Activated CD8-positive, alpha-beta memory T cell treated with anti-CD3 and anti-CD28 coated beads, Interleukin-2, amount 50 U/mL, for 1 hour (primary cell): ENCODE measurements at regions not wholly inside any gene's neighbourhood (a gene's known extent, or its start where the extent isn't known, plus 50 kb on each side); places are given as distances from the start of the nearest gene placed in this dataset.

Experiments
- DNase-seq: peaks from one replicate; pipeline ENCODE4 v3.0.0-alpha.2; 2020; ENCODE audit errors: extremely low read depth

DNA sequence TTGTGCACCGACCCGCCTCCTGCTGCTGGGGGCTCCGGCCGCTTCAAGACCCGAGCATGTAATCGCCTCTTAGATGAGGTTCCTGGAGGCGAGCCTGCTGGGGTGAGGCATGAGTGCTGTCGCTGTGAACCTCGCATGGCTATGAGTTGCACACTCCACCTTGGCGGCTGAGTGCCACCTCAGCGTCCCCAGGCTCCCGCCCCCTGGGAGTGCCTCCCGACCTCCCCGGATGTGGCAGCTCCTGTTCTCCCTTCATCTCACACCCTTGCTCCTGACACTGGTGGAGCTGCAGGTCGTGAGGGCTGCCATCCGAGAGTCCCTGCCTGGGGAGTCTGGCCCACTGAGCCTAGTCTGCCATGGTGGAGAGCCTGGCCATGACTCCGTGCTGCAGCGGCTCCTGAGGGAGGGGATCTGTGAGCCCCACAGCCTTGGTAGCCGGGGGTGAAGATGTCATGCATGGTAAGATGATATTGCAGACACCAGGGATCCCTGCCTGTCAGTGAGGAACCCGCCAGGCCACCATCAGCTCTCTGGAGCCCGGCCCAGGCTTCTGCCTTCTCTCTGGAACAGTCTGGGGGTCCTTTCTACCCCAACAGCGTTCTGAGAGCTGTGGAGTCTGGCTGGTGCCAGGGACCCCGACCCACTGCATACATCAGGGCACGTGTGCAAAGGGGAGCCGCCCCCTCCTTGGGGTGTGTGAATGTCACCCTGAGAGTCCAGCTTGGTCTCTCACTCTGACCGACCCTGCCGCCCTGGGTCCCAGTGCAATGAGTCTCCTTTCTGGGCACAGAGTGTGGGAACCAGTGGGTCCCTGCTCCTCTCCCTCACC, 61.6 kb upstream of the HS6ST1 start:
- DNase-seq = no peak

DNA sequence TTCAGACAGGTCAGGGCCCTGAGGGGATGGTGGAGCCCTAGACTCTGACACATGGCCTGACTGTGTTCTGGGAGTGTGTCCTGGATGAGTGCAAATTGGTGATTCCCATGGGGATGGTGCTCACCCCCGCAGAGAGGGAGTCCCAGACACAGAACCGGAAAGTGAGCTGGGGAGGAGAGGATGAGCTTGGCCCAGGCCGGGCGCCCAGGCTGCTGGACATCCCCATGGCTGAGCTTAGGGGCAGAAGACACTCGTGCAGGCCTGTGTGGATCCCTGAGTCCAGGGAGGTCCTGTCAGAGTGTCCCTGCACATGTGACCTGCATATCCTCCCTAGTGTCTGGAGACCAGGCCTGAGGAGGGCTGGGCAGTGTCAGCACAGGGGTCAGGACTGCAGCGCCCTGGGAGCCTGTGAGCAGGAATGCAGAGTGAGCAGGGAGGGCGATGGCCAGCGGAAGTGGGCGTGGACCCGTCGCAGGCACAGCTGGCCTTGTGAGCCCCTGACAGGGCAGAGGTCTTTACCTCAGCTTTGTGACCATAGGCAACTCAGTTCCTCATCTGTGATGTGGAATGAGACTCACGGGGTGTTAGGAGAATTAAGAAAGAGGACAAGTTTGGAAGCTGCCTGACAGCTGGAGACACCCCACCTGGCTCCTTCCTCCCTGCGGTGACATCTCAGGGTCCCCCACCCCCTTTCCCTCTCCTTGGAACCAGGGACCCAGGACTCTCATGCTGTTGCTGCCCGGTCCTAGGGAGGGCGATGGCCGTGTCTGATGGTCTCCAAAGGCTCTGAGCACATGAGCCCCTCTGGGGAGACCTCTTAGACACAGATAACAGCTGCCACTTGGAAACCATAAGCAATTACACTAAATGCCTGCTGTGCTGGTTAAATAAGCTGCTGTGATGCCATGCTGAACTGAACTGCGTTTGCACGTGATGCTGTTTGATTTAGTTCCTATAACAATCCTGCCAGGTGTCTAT, 62.6 kb upstream of the HS6ST1 start:
- no peak for DNase-seq

DNA sequence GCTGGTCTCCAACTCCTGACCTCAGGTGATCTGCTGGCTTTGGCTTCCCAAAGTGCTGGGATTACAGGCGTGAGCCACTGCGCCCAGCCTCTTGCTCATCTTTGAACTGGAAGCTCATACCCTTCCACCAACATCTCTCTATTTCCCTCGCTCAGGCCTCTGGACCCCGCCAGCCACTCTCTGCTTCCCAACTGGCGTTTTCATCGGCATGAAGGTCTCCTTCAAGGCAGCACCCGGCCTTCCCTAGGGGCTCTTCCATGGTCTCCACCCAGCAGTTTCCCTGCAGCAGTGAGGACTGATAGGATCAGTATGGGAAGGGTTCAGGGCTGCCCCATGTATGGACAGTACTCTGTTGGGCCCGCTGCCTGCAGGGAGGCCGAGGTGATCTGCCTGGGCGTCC, 65.8 kb upstream of the HS6ST1 start:
- no peak for DNase-seq

DNA sequence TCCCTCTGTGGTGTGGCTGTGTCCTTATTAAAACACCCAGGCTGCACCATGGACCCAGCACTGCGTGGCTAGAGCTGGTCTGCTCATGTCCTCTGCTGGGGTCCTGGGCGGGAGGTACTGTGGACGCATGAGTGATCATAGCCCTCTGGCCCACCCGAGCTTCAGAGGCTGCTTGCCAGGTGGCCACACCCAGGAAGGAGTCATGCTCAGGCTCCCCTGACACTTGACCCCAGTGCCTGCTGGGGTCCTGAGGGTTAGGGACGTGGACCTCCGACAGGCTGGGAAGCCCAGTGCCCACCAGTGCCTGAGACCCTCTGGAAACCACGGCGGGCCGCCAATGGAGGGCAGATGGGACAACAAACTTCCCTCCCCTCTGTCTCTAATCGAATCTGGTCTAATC, 66.3 kb upstream of the HS6ST1 start:
- no peak for DNase-seq

DNA sequence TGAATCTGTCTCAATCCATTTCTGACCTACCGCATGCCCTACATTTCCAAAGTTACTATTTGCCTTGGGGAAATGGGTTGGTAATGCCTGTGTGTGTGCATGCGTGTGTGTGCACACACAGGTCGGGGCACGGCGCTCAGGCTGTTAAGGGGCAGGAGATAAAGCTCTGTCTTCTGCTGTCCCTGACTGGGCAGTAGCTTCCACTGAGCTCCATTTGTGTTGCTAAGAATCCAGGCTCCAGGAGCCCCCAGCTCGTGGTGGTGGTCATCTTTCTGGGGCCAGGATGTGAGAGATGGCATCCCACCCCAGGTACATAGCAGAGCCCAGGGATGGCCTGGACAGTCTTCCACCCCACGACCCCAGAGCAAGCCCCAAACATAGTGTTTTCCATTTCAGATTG, 66.7 kb upstream of the HS6ST1 start:
- DNase-seq = no peak

DNA sequence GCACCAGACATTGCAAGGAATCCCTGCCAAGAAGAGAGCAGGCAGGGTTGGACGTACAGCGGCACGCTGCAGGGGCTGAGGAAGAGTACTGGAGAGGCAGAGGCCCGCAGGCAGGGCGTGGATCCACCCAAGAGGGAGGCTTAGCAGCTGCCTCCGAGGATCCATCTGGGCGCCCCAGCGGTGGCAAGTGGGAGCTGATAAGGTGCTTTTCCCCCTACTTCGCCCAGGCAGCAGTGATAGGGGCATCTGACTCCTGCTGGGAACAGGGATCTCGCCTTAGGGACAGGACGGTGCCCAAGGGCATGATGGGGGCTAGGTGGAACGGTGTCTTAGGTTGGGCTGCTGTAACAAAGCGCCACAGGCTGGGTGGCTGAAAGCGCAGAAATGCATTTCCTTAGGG, 67.4 kb upstream of the HS6ST1 start:
- DNase-seq = no peak

DNA sequence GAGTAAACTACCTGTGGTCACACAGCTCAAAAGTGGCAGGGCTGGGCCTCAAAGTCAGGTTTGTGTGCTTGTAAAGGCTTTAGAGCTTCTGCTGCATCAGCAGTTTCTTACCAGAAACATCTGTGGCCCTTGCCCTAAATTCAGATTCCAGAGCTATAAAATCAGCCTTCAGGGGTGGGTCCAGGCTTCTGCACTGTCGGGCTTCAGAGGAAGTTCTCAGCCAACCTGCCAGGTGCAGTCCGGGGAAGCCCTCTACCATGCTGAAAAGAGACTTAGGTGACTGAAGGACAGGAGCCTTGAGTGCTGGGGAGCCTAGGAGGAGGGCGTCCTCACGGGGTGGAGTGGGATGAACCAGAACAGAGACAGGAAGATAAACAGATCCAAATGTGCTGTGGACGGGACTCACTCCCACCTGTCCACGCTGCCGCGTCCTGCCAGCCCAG, 69.9 kb upstream of the HS6ST1 start:
- no peak for DNase-seq

DNA sequence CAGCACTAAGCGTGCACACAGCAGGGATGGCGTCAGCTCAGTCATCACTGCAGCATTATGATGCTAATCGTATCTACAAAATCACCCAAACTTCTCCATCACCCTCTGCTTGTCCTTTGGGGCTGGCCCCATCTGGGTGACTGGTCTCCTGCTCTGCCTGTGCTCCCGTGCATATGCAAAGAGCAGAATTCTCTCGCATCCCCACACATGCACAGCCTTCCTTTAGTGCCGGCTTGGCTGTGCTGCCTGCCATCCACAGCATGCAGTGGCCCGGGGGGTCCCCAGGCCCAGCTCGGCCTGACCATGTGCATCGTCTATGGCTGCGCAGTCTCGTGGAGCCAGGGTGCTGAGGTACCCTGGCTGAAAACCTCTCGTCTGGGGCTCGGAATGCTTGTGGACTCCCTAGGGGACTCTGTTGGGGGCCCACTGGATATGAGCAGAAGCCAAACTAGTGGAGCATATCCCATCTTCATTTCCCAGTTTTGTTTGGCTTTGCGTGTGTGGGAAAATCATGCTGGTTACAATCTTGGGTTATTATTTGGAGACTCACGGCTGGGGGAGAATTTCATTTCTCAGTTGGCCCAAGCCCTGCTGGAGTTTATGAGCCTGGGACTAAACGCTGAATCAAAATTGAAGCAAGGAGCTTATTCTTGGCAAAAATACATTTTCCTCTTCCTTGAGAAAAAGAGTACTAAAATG, 70.9 kb upstream of the HS6ST1 start:
- DNase-seq = no peak

DNA sequence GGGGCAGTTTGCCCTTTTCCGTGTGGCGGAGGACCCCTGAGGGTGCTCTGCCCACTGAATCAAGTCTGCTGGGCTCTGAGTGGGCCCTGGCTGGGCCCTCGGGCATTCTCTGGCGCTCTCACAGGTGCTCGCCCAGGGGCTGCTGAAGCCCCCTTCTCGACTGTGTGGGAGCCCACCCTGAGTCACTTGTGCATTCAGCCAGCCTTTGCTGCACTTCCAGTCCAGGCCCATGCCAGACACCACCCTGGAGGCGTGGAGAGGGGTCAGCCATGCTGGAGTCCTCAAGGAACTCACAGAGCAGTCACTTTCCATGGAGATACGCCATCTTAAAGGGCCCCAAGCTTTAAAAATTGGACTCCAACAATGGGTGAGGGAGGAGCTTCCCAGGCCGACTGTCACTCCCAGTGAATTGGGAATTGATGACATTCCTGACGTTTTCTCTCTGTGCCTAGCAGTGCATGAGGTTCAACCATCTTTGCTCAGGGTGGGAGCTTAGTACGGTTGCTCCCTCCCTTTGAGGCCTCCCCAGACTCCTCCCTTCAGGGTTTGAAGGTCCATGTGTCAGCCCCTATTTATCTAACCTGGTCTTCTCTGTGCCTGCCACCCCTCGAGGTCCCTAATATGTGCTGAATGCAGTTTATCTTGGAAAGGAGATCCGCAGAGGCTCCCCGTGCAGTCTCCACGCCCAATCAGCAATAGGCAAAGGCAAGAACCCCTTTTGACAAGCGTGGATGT, 71.8 kb upstream of the HS6ST1 start:
- no peak for DNase-seq

DNA sequence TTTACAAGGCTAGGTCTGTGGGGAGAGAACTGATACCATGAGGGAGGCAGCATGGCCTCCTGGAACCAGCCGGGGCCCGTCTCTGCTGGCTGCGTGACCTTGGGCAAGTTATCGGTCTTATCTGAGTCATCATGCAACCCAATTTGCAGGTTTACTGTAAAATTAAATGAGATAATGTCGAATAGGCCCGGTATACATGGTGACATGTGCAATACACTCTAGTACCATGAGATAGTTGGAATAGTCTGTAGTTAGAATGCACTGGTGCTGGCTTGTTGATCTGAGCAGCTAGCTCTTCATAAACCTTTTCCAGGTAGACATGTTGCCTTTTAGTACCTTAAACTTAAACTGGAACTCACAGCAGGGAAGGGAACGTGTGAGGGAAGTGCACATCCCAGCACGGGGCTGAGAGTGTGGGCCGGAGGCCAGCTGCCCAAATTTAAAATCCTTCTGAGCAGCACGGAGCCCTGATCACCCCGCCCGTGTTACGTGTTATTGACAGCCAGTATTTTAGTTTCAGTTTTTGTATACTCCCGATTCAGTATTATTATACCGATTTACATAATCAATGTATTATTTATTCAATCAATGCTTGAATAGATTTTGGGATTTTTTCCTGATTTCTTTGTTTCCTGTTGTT, 72.4 kb upstream of the HS6ST1 start:
- DNase-seq = no peak

DNA sequence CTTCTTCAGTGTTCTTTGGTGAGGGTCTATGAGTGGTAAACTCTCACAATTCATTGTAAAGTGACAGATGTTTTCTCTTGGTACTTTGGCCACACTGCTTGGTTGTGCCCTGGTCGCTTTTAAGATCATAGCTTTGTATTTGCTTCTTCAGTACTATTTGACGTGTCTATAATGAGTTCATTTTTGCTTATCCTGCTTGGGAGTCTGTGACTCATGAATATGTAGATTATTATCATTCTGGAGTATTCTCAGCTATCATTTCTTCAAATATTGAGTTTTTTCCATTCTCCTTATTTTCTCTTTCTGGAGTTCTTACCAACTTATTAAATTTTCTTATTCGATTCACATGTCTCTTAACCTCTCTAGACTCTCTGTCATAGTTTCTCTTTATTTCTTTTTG, 73.0 kb upstream of the HS6ST1 start:
- no peak for DNase-seq

DNA sequence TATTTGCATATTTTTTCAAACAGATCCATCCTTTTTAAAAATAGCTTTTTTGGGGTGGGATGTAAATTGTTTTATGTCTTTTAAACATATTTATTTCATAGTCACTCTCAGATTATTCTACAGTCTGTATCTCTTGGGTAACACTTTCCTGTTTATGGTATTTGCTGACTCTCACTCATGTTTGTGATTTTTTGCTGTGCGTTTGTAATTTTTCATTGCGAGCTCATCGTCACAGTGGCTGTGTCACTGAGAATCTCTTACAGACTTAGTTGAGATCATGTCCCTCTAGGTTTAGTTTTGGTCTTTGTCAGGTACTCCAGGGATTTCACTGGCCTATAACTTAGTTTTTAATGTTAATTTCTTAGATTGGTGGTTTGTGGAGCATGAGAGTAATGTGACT, 73.5 kb upstream of the HS6ST1 start:
- DNase-seq = no peak

DNA sequence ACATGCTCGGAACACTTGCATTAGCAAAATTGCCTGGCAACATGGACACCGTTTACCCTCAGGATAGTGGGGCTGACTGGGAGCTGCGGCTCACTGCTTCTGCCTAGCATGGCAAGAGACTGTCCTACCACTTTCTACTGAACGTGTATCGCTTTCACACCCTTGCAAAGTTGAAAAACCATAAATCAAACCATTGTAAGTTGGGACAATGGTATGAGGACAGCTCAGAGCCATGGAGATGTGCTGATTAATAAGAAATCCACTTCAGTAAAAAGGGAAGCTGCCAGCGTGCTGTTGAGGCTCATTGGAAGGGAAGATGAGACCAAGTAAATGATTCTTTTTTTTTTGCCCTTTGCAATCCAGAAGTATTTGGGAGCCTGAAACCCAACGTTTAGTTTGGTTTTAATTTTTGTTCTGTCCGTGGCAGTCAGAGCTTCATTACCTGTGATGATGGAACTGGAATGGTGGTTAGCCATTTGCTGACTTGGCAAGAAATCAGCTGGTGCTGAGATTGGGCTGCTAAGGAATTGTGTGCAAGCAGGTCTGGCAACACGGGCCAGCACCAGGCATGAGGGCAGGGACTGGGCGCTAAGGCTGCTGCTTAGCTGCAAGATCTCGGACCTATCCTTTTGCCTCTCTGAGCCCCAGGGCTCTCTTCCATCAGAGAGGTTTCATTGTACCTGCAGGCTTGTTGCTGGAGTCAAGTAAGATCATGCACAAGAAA, 75.5 kb upstream of the HS6ST1 start:
- no peak for DNase-seq

DNA sequence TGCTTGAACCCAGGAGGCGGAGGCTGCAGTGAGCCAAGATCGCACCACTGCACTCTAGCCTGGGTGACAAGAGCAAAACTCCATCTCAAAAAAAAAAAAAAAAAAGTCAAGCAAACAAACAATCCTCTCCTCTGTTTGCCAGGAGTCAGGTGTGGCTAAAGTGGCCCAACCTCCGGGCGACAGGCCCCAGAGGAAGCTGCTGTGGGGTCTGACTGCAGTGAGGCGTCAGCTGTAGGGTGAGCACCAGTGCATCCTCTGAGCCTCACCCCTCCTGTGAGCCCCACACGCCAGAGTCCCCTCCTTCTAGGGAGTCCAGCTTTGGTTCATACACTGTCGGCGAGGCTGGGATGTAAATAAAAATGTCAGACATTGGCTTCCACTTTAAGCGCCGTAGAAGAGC, 76.5 kb upstream of the HS6ST1 start:
- no peak for DNase-seq

DNA sequence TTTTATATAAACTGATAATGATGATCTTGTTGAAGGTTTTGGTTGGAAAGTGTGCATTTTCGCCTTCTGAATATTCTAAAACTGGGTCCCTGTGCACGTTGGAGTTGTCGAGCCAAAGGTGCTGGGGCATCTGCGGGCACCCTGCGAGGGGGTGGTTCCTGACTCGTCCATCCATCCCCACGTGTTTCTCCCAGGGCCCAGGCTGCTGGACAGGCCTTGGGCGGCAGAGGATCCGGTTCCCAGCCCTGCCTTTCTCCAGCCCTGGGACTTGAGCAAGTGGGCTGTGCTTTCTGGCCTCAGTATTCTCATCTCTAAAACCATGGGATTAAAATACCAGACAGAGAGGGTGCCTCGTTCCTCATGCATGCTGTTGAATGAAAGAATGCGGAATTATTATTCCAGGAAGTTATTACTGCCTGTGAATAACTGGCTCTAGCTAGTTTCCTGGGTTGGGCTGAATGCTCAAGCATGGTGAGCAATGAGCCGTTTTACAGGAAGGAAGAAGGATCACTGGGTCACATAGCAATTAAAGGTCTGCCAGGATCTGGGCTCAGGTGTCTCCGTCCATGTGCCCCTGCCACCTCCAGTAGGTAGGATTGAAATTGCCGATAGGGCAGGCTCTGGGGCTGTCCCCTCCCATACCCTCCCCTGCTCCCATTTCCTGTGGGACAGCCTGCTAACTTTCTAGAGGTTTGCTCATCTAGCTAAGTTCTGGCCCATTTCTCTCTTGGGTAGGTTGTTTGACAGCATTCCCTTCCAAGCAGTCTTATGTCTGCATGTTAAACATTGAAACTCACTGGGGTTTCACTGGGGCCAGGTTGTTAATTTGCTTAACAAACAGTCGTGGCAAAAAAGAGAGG, 77.2 kb upstream of the HS6ST1 start:
- DNase-seq = no peak

DNA sequence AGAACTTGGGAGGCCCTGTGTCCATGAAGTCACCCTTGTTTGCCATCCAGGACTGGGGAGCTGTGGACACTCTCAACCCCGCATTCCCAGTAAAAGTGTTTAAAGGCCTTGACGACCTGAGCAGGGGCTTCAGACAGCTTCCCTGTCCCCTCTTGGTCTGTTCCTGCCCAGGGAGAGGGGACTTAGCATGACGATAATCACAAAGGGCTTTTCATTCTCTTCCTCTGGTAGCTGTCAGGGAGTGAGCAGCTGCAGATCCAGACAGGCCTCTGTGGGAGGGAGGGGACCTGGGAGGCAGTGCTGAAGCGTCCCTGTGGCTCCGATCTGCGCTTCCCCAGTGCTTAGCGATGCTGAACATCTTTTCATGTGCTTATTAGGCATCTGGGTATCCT, 77.8 kb upstream of the HS6ST1 start:
- DNase-seq = no peak

DNA sequence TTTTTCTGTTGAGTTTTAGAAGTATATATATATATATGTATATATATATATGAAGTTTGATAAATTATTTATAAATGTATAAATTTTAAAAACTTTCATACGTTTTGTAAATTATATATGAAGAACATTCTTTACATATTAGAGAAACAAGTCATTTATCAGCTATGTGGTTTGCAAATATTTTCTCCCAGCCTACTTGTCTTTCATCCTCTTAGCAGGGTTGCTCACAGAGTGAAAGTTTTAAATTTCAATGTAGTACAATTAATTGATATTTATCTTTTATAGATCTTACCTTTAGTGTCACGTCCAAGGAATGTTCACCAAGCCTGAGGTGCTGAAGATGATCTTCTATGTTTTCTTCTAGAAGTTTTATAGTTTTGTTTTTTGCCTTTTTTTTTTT, 78.3 kb upstream of the HS6ST1 start:
- no peak for DNase-seq

DNA sequence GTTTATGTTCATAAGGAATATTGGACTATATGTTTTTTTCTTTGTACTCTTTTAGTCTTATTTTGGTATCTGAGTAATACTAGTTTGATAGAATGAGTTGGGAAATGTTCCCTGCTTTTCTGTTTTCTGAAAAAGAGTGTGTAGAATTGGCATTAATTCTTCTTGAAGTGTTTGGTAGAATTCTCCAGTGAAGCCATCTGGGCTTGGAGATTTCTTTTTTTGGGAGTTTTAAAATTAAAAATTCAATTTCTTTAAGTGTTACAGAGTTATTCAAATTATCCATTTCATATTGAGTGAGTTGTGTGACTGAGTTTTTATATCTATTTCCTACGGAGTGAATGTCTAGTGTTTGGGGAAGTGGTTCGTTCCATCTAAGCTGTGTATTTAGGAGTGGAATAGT, 80.6 kb upstream of the HS6ST1 start:
- no peak for DNase-seq

DNA sequence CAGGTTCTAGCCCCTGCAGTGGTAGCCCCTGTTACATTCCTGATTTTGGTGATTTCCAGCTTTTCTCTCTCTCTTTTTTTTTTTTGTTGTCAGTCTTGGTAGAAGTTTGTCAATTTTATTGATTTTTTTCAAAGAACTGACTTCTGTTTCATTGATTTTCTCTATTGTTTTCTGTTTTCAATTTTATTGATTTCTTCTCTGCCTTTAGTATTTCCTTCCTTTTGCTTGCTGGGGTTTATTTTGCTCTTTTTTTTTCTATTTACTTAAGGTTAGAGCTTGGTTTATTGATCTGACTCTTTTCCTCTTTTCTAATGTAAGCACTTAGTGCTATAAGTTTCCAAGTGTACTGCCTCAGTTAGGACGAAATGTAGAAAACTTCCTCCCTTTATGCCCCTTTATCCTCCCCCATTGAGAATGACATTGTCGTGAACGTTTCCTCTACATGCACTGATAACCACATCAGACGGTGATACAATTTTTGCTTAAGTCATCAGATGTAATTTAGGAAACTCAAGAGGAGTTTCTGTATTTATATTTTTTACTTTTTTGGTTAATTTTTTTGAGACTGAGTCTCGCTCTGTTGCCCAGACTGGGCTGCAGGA, 81.1 kb upstream of the HS6ST1 start:
- DNase-seq = no peak
